ENCODE measurements at regions not wholly inside any gene's neighbourhood (a gene's known extent, or its start where the extent isn't known, plus 50 kb on each side); places are given as distances from the start of the nearest gene placed in this dataset.
"Not testable (repeated sequence)": the region's sequence is repeated elsewhere in the genome, so short reads cannot be mapped to it uniquely, and the experiment has no call there.

GRCh38 chr1:55437692-55438091, 222.5 kb upstream of the USP24 start:
- H3K4me1 ChIP-seq, result no peaks in the 10 kb centered on the region
- H3K36me3 ChIP-seq, result no peaks in the 10 kb centered on the region
- no peak for DNase-seq (ENCODE audit: low spot score in 2 of 2)
- no peak overlapping the region for H3K4me3 ChIP-seq
- peaks cover 0 to 8% (median 0%) of the 10 kb centered on the region in 4 donors for H3K9me3 ChIP-seq
- 0% methylated on average over 2 of the region's 2 CpGs for WGBS, 2 donors
- TF ChIP-seq POLR2A (IDR thresholded peaks at IDR 0.05) (no peak), EP300 (IDR thresholded peaks at IDR 0.05) (no peak)
- TF ChIP-seq, protein P1, sequence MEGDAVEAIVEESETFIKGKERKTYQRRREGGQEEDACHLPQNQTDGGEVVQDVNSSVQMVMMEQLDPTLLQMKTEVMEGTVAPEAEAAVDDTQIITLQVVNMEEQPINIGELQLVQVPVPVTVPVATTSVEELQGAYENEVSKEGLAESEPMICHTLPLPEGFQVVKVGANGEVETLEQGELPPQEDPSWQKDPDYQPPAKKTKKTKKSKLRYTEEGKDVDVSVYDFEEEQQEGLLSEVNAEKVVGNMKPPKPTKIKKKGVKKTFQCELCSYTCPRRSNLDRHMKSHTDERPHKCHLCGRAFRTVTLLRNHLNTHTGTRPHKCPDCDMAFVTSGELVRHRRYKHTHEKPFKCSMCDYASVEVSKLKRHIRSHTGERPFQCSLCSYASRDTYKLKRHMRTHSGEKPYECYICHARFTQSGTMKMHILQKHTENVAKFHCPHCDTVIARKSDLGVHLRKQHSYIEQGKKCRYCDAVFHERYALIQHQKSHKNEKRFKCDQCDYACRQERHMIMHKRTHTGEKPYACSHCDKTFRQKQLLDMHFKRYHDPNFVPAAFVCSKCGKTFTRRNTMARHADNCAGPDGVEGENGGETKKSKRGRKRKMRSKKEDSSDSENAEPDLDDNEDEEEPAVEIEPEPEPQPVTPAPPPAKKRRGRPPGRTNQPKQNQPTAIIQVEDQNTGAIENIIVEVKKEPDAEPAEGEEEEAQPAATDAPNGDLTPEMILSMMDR (IDR thresholded peaks at IDR 0.05), result no peak
- H3K27me3 ChIP-seq, result no peaks in the 10 kb centered on the region
- no peak overlapping the region for H3K27ac ChIP-seq

GRCh38 chr1:55430720-55431119, 215.6 kb upstream of the USP24 start:
- H3K9me3 ChIP-seq; H3K4me3 ChIP-seq; DNase-seq (ENCODE audit: low spot score in 2 of 2); H3K36me3 ChIP-seq; H3K27me3 ChIP-seq: not testable (repeated sequence)
- peak overlapping the region in 2 of 4 donors; percentile 80 to 84 for H3K27ac ChIP-seq
- H3K4me1 ChIP-seq, result peaks cover 0 to 27% (median 4%) of the 10 kb centered on the region in 4 donors
- WGBS, 2 donors, result 45 to 53% methylated on average over 2 to 3 of the region's 3 CpGs

GRCh38 chr1:55430206-55430605, 215.0 kb upstream of the USP24 start:
- H3K4me3 ChIP-seq; H3K9me3 ChIP-seq; H3K36me3 ChIP-seq; DNase-seq (ENCODE audit: low spot score in 2 of 2); H3K27me3 ChIP-seq: not testable (repeated sequence)
- WGBS, 2 donors, result 89 to 92% methylated on average over 7 to 8 of the region's 8 CpGs
- Histone ChIP-seq H3K27ac (peak overlapping the region in 3 of 4 donors; percentile 48 to 84 (median 80)), H3K4me1 (peaks cover 0 to 27% (median 4%) of the 10 kb centered on the region in 4 donors)

DNA sequence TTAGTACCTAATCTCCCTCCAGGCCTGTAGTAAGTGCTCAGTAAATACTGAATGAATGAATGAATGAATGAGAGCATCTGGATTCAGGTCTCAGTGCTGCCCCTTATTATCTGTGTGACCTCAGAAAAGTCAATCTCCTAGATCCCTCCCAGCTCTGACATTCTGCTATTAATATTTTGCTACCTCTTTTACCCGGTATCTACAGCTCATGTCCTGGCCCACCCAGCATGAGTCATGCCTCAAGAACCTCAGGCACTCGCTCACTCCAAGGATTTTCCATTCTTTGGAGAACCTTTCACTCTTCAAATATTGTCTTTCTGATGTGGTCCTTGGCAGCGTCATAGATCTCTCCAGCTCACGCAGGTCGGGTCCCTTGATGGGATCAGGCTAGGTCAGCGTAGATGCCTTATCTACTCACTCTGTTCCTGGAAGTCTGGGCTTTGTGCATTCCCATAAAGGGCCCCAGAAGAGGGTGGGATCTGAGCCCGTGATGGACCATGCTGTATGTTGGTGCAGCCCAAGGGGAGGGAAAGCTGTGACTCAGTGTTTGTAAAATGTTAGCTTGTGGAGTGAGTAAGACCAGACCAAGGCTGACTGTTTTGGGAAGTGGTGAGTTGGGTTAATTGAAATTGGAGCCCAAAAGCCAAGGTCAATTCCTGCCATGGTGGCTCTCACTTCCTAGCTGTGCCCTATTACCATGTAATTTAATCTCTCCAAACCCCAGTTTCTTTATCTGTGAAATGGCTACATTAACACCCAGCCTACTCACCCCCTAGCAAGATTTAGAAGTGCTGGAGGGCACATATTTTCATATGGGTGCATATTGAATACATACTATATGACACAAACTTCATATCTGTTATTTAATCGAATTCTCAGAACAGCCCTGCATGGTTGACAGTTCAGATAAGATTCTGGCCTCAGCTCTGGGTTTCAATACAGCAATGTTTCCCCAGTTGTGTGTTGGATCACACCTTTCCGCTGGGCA, 214.1 kb upstream of the USP24 start:
- TF ChIP-seq EP300 (IDR thresholded peaks at IDR 0.05) (peak; percentile 65 to 81), POLR2A (IDR thresholded peaks at IDR 0.05) (no peak)
- Histone ChIP-seq H3K4me1 (peaks cover 0 to 27% (median 4%) of the 10 kb centered on the region in 4 donors), H3K36me3 (no peaks in the 10 kb centered on the region), H3K9me3 (no peaks in the 10 kb centered on the region), H3K27me3 (no peaks in the 10 kb centered on the region), H3K4me3 (no peak overlapping the region), H3K27ac (peak overlapping the region; percentile 46 to 84 (median 64))
- peak; percentile 32 to 55 for DNase-seq (ENCODE audit: low spot score in 2 of 2)
- WGBS, 2 donors, result 41 to 55% methylated on average over 9 of the region's 9 CpGs

DNA sequence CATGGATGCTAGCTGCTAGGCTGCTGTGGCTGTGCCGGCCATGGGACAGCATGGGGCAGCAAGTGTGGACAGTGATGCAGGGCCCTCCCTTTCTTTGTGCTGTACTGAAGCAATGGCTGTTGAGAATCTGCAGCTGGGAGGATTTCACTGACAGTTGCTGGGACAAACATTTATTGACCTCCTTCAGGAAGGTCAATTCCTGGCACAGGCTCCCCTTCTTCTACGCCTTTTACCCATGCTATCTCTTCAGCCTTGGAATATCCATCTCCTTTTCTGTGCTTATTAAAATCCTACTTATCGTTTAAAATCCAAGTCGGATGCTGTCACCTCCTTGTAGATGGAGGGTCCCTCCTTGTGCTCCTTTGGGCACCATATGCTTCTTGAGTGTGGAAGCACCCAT, 213.1 kb upstream of the USP24 start:
- no peak overlapping the region for H3K4me3 ChIP-seq
- 91 to 93% methylated on average over 4 of the region's 4 CpGs for whole genome bisulfite sequencing, 2 donors
- H3K27me3 ChIP-seq, result no peaks in the 10 kb centered on the region
- TF ChIP-seq EP300 (IDR thresholded peaks at IDR 0.05), result no peak
- TF ChIP-seq POLR2A (IDR thresholded peaks at IDR 0.05), result no peak
- TF ChIP-seq, protein P1 (IDR thresholded peaks at IDR 0.05), result no peak
- no peaks in the 10 kb centered on the region for H3K36me3 ChIP-seq
- no peaks in the 10 kb centered on the region for H3K9me3 ChIP-seq
- peaks cover 0 to 27% (median 4%) of the 10 kb centered on the region in 4 donors for H3K4me1 ChIP-seq
- DNase-seq (ENCODE audit: low spot score in 2 of 2), result no peak
- peak overlapping the region; percentile 20 to 84 (median 63) for H3K27ac ChIP-seq

- 59 to 63% methylated on average over 4 of the region's 4 CpGs for WGBS, 2 donors
- H3K9me3 ChIP-seq, result no peaks in the 10 kb centered on the region
- no peak for DNase-seq (ENCODE audit: low spot score in 2 of 2)
- no peaks in the 10 kb centered on the region for H3K36me3 ChIP-seq
- no peaks in the 10 kb centered on the region for H3K27me3 ChIP-seq
- no peak overlapping the region for H3K4me3 ChIP-seq
- H3K4me1 ChIP-seq, result peaks cover 0 to 27% (median 4%) of the 10 kb centered on the region in 4 donors
- peak overlapping the region in 2 of 4 donors; percentile 80 to 84 for H3K27ac ChIP-seq
- TF ChIP-seq EP300 (IDR thresholded peaks at IDR 0.05) (no peak), POLR2A (IDR thresholded peaks at IDR 0.05) (no peak)
- TF ChIP-seq, protein P1 (IDR thresholded peaks at IDR 0.05), result no peak
Measured at GRCh38 chr1:55427606-55428005, 212.4 kb upstream of the USP24 start.

All from tibial nerve (tissue), 4 donors.